Fibroblast of mammary gland (primary cell): ENCODE measurements at regions not wholly inside any gene's neighbourhood (a gene's known extent, or its start where the extent isn't known, plus 50 kb on each side); places are given as distances from the start of the nearest gene placed in this dataset.
A peak's percentile ranks its signal among the peaks of the same experiment; 100 is the strongest.
"Not testable (repeated sequence)": the region's sequence is repeated elsewhere in the genome, so short reads cannot be mapped to it uniquely, and the experiment has no call there.

Source experiments
- DNase-seq: peaks from one replicate; pipeline ENCODE4 v3.0.0-alpha.2; 2010; ENCODE audit warnings: low read depth
- H3K4me3 ChIP-seq: 2 replicates; pipeline ENCODE4 v1.5.1; 2011; ENCODE audit warnings: low read depth, mild to moderate bottlenecking, low read length, moderate library complexity; ENCODE audit not compliant: control insufficient read depth
- TF ChIP-seq, protein P1 (sequence below): conservative IDR thresholded peaks from 2 replicates; pipeline ENCODE4 v1.5.1; 2011; ENCODE audit warnings: low read depth, low read length, inconsistent platforms; ENCODE audit not compliant: control insufficient read depth, insufficient read depth

DNA sequence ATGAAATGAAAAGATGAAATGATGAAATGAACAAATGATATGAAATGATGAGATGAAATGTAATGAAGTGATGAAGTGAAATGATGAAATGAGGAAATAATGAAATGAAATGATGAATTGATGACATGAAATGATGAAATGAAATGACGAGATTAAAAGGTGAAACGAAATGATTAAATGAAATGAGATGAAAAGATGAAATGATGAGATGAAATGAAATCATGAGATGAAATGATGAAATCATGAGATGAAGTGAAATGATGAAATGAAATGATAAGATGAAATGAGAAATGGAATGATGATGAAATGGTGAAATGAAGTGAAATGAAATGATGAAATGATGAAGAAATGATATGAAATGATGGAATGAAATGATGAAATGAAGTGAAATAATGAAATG lies 221.7 kb upstream of the VKORC1L1 start:
- not testable (repeated sequence) for H3K4me3 ChIP-seq, DNase-seq

DNA sequence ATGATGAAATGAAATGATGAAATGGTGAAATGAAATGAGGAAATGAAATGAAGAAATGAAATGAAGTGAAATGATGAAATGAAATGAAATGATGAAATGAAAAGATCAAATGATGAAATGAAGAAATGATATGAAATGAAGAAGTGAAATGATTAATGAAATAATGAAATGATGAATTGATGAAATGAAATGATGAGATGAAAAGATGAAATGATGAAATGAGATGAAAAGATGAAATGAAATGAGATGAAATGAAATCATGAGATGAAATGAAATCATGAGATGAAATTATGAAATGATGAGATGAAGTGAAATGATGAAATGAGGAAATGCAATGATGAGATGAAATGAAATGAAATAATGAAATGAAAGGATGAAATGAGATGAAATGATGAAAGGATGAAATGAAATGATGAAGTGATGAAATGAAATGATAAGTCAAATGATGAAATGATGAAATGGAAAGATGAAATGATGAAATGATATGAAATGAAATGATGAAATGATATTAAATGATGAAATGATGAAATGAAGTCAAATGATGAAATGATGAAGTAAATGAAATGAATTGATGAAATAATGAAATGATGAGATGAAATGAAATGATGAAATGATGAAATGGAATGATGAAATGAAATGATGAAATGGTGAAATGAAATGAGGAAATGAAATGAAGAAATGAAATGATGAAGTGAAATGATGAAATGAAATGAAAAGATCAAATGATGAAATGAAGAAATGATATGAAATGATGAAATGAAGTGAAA lies 220.9 kb upstream of the VKORC1L1 start:
- not testable (repeated sequence) for DNase-seq, H3K4me3 ChIP-seq

DNA sequence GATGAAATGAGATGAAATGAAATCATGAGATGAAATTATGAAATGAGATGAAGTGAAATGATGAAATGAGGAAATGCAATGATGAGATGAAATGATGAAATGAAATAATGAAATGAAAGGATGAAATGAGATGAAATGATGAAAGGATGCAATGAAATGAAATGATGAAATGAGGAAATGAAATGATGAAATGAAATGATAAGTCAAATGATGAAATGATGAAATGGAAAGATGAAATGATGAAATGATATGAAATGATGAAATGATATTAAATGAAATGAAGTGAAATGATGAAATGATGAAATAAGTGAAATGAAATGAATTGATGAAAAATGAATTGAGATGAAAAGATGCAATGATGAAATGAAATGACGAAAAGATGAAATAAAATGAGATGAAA lies 220.2 kb upstream of the VKORC1L1 start:
- not testable (repeated sequence) for DNase-seq, H3K4me3 ChIP-seq

DNA sequence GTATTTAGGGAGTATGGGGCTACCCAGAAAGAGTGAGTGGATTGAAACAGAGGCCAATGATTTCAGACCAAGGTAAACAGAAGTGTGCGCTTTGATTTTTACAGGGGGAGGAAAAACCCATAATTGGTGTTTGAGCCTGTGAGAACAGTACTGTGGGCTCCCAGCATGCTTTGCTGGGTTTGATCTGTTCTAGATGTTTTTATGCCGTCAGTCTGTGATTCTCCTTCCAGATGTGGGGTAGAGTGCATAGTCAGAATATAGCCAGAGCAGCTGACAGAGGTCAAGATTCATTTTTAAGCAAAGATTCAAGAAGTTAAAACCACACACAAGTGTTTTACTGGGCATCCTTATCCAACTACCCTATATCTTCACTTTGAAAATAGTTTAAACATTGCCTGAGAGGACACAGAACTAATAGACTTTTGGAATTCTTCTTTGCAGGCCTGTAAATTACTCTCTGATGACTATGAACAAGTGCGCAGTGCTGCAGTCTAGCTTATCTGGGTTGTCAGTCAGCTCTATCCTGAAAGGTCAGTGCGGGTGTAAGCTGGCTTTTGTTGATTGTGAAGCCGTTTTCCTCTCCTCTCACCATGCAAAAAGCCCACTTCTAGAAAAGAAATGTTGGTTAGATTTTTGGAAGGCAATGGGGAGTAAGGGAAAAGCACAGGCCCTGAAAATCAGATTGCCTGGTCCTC lies 216.2 kb upstream of the VKORC1L1 start:
- not testable (repeated sequence) for DNase-seq, H3K4me3 ChIP-seq

DNA sequence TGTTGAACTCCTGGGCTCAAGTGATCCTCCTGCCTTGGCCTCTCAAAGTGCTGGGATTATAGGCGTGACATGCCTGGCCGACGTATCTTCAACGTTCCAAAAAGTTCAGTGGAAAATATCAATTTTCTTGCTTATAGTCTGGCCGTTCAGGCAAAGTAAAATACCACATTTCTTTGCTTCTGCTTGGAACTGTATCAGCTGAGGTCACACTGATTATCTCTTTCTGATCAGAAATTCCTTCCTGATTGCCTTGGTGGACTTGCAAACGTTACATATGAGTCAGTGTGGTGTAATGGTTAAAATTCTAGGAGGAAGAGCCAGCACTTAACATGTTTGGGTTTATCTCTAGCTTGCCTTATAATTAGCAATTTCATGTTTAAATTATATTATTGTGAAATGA lies 189.5 kb upstream of the VKORC1L1 start:
- DNase-seq, H3K4me3 ChIP-seq: not testable (repeated sequence)

DNA sequence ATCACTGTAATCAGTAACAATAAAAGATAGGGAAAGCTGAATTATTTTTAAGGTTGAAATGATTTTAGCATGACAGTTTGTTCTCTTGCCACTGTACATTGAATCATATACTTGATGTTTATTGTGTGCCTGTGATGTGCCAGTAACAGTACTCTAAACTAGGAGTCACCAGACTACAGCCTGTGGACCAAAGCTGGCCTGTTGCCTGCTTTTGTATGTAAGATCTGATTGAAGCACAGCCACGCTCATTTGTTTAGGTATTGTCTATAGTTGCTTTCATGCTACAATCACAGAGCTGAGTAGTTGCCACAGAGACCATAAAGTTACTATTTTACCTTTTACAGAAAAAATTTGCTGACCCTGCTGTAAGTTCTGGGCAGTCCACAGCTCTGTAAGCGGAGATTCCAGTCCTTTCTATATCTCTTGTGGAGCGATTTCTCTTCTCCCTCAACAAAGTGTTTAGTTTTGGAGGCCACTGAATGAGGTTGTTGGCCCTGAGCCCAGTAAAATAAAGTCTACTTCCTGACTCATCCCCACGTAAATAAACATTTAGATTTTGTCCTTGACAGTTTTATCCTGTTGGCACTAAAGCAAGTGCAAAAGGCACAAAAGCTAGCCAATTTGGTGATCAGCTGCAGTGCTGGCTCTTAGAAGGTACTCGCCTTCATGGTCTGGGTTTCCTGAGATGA lies 173.7 kb upstream of the VKORC1L1 start:
- H3K4me3 ChIP-seq = not testable (repeated sequence)
- DNase-seq = peak; percentile 7

DNA sequence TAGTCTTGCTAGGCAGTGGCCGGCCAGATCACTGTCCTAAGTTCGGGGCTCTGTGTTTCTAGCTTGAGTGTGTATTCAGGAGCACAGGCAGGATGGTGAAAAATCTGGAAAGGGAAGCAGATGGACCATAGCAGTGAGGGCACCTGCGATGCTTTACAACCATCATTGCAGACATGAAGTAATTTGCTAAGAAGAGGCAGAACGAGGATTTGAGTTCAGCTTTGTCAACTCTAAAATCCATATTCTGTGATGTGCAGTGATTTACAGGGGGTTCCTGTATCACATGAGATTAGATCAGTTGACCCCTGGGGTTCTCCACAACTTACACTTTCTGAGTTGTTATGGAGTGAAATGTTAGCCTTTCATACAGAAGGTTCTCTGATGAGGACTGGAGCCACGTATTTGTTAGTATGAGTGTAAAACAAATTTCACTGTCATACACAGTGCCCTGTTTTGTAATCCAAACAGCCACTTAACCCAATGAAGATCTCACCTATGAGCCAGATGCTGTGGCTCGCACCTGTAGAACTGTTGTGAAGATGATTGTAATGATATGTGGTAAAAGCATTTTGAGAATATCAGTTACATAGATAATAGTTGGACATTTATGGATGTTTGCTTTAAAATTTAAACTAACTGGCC lies 173.0 kb upstream of the VKORC1L1 start:
- H3K4me3 ChIP-seq, DNase-seq: not testable (repeated sequence)

DNA sequence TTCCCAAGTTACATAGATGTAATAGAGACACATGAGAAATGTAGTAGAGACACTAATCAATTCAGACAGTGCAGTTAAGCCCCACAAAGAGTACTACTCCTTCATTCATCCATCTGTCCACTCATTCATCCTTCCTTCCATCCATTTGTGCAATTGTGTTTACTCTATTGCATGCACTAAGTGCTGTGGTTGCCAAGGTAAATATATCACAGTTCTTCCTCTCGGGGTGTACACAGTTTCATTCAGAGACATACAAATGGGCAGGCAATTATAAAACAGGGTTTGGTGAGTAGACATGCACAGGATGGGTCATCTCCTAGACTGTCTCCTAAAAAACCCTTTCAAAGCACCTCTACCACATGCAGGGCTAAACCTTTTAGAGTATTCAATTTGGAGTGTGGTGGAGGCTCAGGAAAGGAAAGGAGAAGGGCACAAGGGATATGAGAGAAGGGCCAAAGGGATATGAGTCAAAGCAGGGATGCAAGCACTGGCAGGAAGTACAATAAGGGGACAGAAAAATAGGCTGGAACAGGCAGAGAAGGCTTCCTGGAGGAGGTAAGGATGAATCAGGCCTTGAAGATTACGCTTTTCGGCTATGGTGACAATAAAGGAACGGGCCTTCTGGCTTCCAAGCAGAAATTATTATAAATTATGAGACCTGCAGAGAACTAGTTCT lies 153.6 kb upstream of the VKORC1L1 start:
- H3K4me3 ChIP-seq, DNase-seq: not testable (repeated sequence)

DNA sequence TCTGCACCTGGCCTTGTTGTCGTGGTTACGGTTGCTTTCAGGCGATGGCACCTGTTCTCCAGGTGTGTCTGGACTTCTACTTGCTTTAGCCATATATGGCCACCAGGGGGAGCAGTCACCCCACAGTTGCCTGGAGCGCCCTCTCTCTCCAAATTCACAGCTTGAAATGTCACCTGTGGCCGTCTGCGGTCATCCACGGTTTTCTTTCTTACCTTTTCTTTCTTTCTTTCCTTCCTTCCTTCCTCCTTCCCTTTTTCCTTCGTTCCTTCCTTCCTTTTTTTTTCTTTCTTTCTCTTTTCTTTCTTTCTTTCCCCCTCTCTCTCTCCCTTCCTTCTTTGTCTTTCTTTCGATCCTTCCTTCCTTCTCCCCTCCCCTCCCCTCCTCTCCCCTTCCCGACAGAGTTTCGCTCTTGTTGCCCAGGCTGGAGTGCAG lies 150.5 kb upstream of the VKORC1L1 start:
- TF ChIP-seq, protein P1, sequence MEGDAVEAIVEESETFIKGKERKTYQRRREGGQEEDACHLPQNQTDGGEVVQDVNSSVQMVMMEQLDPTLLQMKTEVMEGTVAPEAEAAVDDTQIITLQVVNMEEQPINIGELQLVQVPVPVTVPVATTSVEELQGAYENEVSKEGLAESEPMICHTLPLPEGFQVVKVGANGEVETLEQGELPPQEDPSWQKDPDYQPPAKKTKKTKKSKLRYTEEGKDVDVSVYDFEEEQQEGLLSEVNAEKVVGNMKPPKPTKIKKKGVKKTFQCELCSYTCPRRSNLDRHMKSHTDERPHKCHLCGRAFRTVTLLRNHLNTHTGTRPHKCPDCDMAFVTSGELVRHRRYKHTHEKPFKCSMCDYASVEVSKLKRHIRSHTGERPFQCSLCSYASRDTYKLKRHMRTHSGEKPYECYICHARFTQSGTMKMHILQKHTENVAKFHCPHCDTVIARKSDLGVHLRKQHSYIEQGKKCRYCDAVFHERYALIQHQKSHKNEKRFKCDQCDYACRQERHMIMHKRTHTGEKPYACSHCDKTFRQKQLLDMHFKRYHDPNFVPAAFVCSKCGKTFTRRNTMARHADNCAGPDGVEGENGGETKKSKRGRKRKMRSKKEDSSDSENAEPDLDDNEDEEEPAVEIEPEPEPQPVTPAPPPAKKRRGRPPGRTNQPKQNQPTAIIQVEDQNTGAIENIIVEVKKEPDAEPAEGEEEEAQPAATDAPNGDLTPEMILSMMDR = peak; percentile 76
- peak; percentile 33 for DNase-seq
- no peak overlapping the region for H3K4me3 ChIP-seq

DNA sequence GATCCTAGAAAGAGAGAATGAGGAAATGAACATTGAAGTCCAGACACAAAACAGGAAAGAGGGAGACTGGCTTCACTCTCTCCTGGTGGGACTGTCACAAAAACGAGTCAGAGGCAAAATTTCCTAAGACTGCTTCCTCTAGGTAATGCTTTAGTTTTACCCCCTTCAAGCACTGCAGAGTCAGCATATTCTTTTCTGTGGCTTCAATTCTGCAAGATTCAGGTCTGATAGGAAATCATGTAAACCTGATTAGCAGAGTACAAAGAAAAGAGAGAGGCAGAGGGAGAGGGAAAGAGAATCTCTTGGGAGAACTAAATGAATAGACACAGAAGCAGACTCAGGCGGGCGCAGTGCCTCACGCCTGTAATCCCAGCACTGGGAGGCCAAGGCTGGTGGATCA lies 145.7 kb upstream of the VKORC1L1 start:
- H3K4me3 ChIP-seq, DNase-seq: not testable (repeated sequence)

DNA sequence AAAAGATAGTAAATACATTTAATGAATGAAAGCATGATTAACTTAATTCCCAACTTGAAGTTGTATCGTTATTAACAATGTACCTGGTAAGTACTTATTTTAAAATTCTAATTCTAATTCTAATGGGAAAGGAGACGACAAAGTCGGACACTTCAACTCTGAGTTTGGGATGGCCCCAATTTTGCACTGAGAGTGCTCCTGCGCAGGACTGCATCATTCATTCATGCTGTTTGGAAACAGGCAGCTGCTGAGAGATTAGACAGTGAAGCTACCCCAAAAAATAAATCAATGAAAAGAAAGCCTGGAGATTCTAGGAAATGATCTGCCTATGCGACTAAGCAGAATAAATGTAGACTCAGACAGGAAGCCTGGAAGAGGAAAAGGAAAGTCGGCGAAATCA lies 141.7 kb upstream of the VKORC1L1 start:
- no peak overlapping the region for H3K4me3 ChIP-seq
- TF ChIP-seq, protein P1 = no peak
- no peak for DNase-seq
